Inferior parietal cortex (tissue), 1 donor: ENCODE measurements at regions not wholly inside any gene's neighbourhood (a gene's known extent, or its start where the extent isn't known, plus 50 kb on each side); places are given as distances from the start of the nearest gene placed in this dataset.
"Not testable (repeated sequence)": the region's sequence is repeated elsewhere in the genome, so short reads cannot be mapped to it uniquely, and the experiment has no call there.

Experiments
- DNase-seq: peaks from one replicate; pipeline ENCODE4 v3.0.0-alpha.2; 2016; ENCODE audit errors: extremely low spot score

DNA sequence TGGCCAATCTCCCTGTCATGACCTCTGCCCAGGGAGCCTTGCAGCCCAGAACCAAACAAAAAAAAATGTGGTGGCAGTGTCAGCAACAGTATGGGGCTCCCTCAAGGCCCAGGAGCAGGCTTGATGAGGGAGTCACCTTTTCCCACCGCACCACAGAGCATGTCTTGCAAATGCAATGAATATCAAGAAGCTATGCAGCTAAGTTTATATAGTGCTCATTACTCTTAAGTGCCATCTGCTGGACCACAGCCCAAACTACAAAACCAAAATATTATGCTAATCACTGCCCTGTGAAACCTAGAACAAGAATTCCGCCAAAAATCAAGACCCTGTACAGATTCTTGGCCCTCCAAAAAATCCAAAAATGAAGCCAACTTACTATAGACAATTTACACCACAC, 65.9 kb downstream of the PABPC5 start:
- DNase-seq, result not testable (repeated sequence)

- DNase-seq, result not testable (repeated sequence)
Measured at GRCh38 chrX:91530209-91530608, 95.6 kb downstream of the PABPC5 start.

- peak; percentile 0 for DNase-seq
Measured at GRCh38 chrX:91563127-91563526, 128.5 kb downstream of the PABPC5 start.
